Stimulated activated CD8-positive, alpha-beta memory T cell treated with anti-CD3 and anti-CD28 coated beads, Interleukin-7, amount 100 ng/mL, for 4 hours (primary cell): ENCODE measurements at regions not wholly inside any gene's neighbourhood (a gene's known extent, or its start where the extent isn't known, plus 50 kb on each side); places are given as distances from the start of the nearest gene placed in this dataset.
"Not testable (repeated sequence)": the region's sequence is repeated elsewhere in the genome, so short reads cannot be mapped to it uniquely, and the experiment has no call there.

ENCODE experiments used
- DNase-seq, 2 donors: peaks; one replicate each; pipeline ENCODE4 v3.0.0-alpha.2; 2020; ENCODE audit warnings: low read depth in 2 of 2

DNA sequence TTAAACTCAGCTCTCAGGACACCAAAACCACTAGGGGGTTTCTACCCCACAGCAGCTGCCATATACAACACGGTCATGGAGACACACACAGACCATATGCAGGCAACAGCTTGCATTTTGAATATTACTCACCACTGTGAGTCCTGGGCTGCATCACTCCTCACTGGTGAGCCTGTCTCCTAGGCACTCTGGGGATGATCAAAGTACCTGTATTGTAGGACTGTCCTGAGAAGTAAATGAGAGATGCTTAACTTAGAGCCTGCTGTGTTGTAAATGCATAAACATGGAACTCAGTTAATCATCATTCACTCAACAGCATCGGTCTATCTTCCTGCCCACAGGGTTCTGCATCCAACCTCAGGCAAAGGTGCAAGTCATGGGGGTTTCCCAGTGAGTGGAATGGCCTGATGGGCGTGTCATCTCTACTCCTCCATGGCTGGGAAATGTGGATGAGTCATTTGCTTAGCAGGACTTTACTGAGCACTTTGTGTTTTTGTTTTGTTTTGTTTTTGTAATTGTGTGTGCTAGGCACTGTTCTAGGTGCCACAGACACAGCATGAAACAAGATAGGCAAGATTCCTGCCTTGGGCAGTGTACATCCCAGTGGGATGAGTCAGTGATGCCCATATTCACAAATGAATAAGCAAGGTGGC, 1141.2 kb upstream of the TMEM132C start:
- DNase-seq = peak in 1 of 2 donors; percentile 7

DNA sequence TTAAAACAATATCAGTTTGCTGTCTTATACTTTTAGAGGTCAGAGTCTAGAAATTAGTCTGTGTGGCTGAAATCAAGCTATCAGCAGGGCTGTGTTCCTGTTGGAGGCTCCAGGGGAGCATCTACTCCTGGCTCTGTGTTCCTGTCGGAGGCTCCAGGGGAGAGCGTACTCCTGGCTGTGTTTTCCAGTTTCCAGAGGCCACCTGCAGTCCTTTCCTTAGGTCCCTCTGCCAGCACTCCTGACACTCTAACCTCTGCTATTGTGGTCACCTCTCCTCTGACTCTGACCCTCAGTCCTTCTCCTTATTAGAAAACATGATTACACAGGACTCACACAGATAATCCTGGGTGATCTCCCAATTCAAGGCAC, 1140.7 kb upstream of the TMEM132C start:
- no peak for DNase-seq

DNA sequence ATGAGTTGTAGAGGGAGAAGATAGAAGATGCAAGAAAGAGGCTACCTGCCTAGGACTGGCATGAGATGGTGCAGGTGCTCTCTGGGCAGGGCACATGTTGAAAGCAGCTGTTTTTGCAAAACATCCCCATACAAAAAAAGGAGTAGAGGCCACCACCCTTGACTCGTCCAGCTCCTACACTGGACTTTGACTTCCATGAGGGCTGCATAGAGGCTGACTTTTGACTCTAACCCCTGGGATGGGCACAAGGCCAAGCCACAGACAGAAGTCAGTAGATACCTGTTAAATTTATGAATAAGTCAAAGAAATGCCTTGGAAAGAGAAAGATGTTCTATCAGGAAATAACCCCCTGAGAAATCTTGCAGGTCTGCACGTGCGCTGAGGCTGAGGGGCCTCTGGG, 1139.1 kb upstream of the TMEM132C start:
- no peak for DNase-seq

DNA sequence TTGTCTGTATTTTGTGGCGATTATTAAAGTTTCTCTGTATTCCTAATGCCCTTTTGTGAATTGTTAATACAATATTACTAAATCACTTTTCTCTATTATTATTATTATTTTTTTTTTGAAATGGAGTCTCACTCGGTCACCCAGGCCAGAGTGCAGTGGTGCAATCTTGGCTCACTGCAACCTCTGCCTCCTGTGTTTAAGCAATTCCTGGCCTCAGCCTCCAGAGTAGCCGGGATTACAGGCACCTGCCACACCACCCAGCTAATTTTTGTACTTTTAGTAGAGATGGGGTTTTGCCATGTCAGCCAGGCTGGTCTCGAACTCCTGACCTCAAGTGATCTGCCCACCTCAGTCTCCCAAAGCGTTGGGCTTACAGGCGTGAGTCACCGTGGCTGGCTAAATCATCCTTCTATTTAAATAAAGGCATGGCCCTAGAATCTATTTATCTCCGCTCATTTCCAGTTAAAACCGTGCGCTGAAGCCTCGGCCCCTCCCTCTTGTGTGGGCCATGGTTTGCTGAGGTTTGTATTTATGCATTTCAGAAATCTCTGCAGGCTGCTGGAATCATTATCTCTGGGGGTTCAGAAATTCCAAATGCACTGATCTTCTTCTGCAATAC, 1136.4 kb upstream of the TMEM132C start:
- DNase-seq = no peak

DNA sequence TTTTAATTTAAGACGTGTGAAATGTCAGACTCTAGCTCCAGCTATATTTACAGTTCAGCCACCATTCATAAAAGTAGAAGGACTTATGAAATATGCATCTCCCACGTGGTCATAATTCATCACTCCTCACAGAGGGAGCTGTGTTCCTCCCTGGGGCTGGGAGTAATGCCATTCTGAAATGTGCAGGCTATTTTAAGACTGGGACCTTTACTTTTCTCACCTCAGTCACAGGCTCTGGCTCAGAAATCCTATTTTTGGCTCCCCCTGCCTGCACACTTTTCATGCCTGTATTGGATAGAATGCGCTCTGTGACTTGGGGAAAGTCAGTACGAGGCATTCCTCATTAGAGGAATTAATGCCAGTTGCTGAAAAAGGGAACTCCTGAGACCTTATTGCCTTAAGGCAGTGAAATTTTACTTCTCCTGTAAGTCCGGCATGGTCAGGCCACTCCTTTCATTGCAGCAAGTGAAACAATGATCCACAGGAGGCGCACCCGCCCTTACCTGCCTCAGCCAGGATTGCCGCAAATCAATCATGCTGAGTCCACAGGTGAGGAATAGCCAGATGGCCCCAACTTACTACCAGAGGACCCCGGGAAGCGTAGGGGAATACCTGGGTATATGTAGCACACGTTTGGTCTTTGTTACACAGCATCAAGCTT, 1133.2 kb upstream of the TMEM132C start:
- DNase-seq = no peak

DNA sequence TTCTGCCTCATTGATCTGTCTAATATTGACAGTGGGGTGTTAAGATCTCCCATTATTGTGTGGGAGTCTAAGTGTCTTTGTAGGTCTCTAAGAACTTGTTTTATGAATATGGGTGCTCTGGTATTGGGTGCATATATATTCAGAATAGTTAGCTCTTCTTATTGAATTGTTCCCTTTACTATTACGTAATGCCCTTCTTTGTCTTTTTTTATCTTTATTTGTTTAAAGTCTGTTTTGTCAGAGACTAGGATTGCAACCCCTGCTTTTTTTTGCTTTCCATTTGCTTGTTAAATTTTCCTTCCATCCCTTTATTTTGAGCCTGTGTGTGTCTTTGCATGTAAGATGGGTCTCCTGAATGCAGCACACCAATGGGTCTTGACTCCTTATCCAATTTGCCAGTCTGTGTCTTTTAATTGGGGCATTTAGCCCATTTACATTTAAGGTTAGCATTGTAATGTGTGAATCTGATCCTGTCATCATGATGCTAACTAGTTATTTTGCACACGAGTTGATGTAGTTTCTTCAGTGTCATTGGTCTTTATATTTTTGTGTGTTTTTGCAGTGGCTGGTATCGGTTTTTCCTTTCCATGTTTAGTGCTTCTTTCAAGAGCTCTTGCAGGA, 1126.0 kb upstream of the TMEM132C start:
- DNase-seq = not testable (repeated sequence)

DNA sequence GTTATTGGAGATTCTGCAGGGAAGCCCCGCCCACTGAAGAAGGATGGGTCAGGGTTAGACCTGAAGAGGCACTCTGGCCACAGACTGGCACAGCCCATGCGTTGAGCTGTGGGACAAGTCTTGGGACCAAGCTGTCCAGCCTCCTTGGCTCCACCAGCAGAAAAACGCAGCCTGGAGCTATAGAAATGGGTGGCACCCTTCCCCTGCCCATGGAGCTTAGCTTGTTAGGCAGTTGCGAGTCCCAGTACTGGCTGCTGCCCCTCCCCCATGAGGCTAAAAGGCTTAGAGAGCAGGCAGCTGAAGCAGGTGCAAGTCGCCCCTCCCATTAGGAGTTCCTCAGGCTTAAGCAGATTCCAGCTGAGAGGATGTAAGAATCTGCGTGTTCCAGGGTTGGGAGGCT, 1124.0 kb upstream of the TMEM132C start:
- no peak for DNase-seq

DNA sequence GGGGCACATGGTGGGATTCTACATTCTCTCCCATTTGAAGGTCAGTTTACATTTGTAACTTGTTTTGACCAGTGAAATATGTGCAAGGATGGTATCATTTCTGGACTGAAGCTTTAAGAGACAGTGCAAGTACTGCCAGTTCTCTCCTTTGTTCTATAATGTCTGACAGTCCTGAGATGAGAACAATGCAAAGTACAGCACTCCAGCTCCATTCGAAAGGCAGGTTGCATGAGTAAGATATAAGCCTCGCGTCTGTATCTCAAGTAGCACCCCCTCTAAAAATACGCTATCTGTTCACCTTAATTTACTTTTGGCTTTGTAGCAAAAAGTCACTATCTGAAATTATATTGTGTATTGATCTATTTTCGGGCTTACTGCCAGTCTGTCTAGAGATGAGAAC, 1122.2 kb upstream of the TMEM132C start:
- no peak for DNase-seq

DNA sequence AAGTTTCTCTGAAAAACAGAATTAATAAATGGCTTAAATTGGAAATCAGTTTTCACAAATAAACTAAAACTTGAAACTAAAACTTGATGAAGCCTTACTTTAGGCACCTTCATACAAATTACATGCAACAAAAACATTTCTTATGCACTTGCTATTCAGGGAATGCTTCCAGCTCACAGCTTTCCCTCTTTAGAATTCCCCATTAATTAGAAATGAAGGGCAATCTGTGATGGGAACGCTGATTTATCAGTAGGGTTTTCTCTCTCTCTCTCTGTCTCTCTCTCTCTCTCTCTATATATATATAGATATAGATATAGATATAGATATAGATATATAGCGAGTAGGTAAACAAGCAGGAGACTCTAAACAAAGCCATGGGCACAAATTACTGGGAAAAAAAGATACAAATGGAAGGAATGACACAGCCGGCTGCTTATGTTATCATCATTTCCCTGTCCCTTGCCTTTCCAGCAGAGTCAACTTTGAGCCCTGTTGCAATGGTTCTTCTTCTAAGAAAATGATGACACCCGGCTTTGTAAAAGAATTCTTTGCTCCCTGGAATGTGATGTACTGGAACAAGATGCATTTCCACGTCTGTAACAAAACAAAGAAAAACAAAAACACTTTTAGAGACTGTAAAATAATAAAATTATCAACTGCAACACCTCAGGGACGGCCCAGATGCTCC, 1121.6 kb upstream of the TMEM132C start:
- no peak for DNase-seq

DNA sequence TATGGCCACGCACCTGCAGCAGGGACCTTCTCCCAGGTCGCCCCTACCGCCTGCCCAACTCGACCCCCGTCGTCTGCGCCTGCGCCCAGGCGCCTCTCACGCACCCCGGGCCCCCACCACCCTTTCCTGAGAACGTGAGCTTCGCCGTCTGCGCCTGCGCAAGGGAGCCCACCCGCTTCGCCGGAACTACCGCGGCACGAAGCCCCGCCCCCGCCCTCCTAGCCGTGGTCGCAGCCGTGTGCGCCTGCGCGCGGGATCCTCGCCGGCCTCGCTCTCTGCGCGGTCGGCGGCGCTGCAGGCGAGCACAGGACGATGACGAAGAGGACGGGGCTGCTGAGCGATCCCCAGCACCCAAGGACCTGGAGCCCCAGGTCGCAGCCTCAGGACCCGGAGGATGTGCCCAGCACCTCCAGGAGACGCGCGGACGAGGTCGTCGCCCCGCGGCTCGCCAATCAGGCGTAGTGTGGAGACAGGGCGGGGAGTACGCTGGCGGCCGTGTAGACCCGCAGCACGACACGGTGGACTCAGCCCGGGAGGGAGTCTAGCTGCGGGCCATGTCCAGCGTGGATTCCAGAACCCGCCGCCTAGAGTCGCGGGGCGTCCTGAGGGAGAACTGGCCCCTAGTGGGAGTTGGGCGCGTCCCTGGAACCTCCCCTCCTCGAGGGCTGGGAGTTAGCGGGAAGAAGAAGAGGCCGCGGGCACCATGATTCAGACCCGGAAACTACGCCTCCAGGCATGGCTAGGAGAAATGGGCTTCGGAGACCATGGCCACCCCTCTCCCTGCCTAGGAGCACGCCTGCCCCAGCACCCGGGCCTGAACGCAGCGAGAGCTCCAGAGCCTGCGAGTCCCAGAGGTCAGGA, 1120.8 kb upstream of the TMEM132C start:
- DNase-seq = peak; percentile 59 to 77

DNA sequence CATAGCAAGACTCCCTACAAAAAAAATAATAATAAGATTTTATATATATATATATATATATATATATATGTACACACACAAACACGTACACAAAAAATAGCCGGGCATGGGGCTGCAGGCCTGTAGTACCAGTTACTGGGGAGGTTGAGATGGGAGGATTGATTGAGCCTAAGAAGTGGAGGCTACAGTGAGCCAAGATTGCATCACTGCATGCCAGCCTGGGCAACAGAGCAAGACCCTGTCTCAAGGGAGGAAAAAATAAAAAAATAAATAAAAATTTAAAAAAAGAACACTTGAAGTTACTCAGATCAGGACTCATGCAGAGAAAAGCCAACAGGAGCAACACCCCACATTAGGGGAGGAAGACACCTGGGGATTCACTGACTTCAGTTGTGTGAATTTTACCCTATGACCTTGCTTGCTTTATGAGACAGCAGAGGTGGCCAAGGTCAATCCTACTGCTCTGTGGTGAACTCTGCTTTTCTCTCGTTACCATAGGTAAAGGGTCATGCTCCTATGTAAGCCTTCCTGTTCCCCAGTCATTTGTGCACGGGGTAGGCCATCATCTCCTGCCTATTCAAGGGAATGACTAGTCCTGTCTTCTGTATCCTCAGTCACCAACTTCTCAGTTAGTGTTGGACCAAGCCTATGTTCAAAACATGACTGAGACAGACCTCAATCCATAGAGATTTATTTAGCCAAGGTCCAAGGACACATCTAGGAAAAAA, 1119.8 kb upstream of the TMEM132C start:
- no peak for DNase-seq

DNA sequence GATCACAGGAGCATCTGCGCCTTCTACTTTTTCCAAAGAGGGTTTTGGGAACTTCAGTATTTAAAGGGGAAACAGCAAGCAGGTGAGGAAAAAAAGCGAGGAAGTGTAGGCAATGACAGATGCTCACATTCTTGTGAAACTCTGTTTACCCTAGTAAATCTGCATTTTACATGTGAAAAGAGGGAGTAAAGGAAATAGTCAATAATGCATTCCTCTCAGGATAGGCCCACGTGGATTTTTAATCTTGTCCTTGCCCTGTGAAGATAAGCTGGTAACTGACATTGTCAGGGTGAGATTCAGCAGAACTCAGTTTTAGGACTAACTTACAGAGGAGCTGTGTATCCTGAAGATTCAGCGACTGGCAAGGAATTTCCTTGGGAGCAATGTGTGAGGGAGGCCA, 1119.2 kb upstream of the TMEM132C start:
- no peak for DNase-seq

DNA sequence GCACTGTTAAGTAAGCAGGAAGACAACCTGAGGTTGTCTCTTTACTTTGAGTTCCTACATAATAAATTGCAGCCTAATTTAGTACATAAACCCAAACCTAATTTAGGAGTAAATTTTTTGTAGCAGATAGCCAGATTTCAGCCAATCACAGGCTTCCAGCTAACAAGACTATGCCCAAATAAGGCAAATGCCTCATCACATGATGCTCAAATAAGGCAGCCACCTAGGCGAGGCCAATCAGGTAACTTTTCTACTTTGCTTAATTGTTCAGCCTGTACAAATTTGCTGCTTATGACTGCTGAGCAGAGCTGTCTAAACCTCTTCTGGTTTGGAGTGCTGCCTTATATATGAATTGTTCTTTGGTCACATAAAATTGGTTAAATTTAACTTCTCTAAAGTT, 1118.7 kb upstream of the TMEM132C start:
- no peak for DNase-seq

DNA sequence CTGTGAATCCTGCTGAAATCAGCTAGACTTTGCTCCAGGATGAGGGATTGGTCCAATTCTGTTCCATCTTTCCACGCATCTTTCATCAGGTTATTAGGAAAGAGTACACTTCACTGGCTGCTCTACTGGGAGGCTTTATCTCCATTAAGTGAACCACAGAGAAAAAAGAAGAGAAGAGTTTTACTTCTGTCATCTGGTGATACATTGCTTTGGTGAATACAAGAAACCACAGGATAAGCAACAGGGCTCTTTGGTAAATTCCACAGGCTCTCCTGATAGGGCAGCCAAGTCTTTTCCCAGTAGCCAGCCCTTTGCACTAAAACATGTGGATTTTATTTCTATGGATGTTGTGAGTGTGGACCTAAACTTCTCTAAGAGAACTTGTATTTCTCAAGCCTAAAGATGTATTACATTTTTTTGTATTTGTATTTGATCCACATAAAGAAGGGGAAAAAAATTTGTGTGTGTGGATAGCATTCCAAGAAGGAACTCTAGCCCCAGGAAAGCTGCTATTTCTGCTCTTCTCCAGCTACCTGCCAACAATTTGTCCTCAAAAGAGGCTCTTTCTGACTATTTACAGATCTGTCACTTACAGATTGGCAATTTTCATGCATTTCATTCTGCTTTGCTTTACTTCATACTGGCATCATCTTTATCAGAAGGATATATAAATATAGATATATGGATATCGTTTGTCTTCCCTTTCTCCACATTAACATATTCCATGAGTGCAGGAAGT, 1117.6 kb upstream of the TMEM132C start:
- DNase-seq = no peak

DNA sequence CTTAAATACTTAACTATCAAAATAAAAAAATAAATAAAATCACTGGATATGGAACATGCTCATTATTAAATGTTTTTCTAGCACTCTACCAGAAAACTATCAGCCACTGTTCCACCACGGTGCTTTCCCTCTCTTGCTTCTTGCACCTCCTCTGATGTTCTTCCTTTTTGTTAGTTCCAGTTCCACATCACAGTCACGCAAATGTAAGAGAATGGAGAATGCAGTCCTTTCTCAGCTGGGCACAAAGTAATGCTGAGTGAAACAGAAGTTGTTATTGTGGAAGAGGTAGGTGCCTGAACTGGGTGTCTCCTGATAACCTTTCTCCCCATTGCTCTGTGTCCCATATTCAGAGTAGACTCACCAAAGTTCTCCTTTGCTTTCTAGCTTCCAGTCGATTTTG, 1116.9 kb upstream of the TMEM132C start:
- no peak for DNase-seq

DNA sequence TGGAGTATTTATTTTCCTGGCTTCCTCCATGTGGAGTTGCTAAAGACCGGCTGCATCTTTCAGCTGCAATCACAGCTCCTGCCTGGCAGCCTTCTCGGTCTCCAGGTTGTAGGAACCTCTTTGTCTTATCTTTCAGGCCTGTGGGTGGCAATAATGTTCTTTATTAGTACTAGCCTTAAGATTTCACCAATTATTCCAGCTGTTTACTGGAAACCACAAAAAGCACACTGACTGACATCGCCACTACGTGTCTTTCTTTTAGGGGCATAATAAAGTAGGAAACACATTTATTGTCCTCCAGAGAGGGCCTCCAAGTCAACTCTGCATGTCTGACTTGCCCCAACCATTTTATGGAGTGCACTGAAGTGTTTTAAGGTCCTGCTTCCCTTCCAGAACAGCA, 1116.5 kb upstream of the TMEM132C start:
- DNase-seq = no peak

DNA sequence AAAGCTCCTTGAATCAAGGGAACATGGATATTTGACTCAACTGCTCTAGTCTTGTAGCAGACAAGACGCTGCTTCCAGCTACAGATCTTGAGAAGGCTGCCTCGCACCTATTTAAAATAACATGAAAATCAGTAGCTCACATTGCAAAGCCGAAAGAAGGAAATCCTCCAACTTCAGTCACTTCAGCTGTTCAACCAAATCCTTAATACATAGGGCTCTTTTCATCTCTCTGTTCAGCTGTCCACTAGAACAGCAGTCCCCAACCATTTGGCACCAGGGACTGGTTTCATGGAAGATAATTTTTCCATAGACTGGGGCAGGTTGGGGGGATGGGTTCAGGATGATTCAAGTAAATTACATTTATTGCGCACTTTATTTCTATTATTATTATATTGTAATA, 1116.0 kb upstream of the TMEM132C start:
- no peak for DNase-seq

DNA sequence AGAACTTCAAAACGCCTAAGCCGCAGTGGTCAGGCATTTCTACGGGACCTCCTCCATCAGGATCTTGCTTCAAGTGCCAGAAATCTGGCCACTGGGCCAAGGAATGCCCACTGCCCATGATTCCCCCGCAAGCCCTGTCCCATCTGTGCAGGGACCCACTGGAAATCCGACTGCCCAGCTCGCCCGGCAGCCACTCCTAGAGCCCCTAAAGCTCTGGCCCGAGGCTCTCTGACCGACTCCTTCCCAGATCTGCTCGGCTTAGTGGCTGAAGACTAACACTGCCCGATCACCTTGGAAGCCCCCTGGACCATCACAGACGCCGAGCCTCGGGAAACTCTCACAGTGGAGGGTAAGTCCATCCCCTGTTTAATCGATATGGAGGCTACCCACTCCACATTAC, 1113.0 kb upstream of the TMEM132C start:
- DNase-seq = no peak

DNA sequence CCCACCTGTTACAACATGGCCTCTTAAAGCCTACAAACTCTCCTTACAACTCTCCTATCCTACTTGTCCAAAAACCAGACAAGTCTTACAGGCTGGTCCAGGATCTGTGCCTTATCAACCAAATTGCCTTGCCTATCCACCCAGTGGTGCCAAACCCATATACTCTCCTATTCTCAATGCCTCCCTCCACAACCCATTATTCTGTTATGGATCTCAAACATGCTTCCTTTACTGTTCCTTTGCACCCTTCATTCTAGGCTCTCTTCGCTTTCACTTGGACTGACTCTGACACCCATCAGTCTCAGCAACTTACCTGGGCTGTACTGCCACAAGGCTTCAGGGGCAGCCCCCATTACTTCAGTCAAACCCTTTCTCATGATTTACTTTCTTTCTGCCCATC, 1112.1 kb upstream of the TMEM132C start:
- DNase-seq = not testable (repeated sequence)
